GM23338 (cell line): ENCODE measurements at regions not wholly inside any gene's neighbourhood (a gene's known extent, or its start where the extent isn't known, plus 50 kb on each side); places are given as distances from the start of the nearest gene placed in this dataset.
"Not testable (repeated sequence)": the region's sequence is repeated elsewhere in the genome, so short reads cannot be mapped to it uniquely, and the experiment has no call there.

Source experiments
- ATAC-seq: fragments of 200-7000 bp; cut with Tn5 transposase; 3 replicates; pipeline ENCODE4 v1.9.1; 2020
- DNase-seq: peaks from one replicate; pipeline ENCODE4 v3.0.0-alpha.2; 2015; ENCODE audit warnings: low spot score
- H2AFZ ChIP-seq: fragments of 200-600 bp; sonication (generic); 2 replicates; pipeline ENCODE4 v1.8.0; 2016; ENCODE audit warnings: antibody characterized with exemption, mild to moderate bottlenecking, moderate library complexity
- H3F3A ChIP-seq: fragments of 200-600 bp; sonication (generic); replicated peaks from 2 replicates; pipeline ENCODE4 v1.8.0; 2017; ENCODE audit warnings: antibody characterized with exemption, mixed run types, low read depth
- H3K27ac ChIP-seq: fragments of 200-600 bp; sonication (generic); 2 replicates; pipeline ENCODE4 v1.6.1; 2016; ENCODE audit warnings: low read depth
- H3K27me3 ChIP-seq: fragments of 200-600 bp; sonication (generic); 2 replicates; pipeline ENCODE4 v1.8.0; 2016; ENCODE audit warnings: mild to moderate bottlenecking, mixed run types, moderate library complexity; ENCODE audit not compliant: insufficient read depth
- H3K36me3 ChIP-seq: fragments of 200-600 bp; sonication (generic); 2 replicates; pipeline ENCODE4 v1.8.0; 2016; ENCODE audit warnings: mild to moderate bottlenecking; ENCODE audit not compliant: insufficient read depth
- H3K4me1 ChIP-seq: fragments of 200-600 bp; sonication (generic); 2 replicates; pipeline ENCODE4 v1.8.0; 2016; ENCODE audit warnings: mild to moderate bottlenecking, moderate library complexity; ENCODE audit not compliant: insufficient read depth
- H3K4me2 ChIP-seq: fragments of 200-600 bp; sonication (generic); 2 replicates; pipeline ENCODE4 v1.7.1; 2017; ENCODE audit warnings: mixed run types
- H3K4me3 ChIP-seq: fragments of 200-600 bp; sonication (generic); 2 replicates; pipeline ENCODE4 v1.6.1; 2016; ENCODE audit warnings: mixed run types
- H3K79me2 ChIP-seq: fragments of 200-600 bp; sonication (generic); replicated peaks from 2 replicates; pipeline ENCODE4 v1.8.0; 2017; ENCODE audit warnings: mild to moderate bottlenecking; ENCODE audit not compliant: insufficient read depth
- H3K9me2 ChIP-seq: fragments of 200-600 bp; sonication (generic); 2 replicates; pipeline ENCODE4 v1.8.0; 2017; ENCODE audit not compliant: insufficient read depth
- H4K20me1 ChIP-seq: fragments of 200-600 bp; sonication (generic); replicated peaks from 2 replicates; pipeline ENCODE4 v1.8.0; 2017; ENCODE audit warnings: mild to moderate bottlenecking; ENCODE audit not compliant: insufficient read depth
- H3K27ac Mint-ChIP-seq: 2 replicates; pipeline ENCODE4 v1.8.0; 2020; ENCODE audit warnings: inconsistent platforms, mild to moderate bottlenecking, moderate library complexity, mixed read lengths
- H3K27me3 Mint-ChIP-seq: 3 replicates; pipeline ENCODE4 v1.8.0; 2022; ENCODE audit warnings: low read depth, mild to moderate bottlenecking, moderate library complexity, mixed read lengths, inconsistent platforms; ENCODE audit not compliant: insufficient read depth, poor library complexity
- H3K36me3 Mint-ChIP-seq: 3 replicates; pipeline ENCODE4 v1.8.0; 2021; ENCODE audit warnings: low read depth, mild to moderate bottlenecking, inconsistent platforms, moderate library complexity, mixed read lengths
- H3K4me1 Mint-ChIP-seq: 3 replicates; pipeline ENCODE4 v1.8.0; 2020; ENCODE audit warnings: mild to moderate bottlenecking, inconsistent platforms, mixed read lengths
- H3K4me3 Mint-ChIP-seq: 3 replicates; pipeline ENCODE4 v1.8.0; 2021; ENCODE audit warnings: moderate library complexity, mild to moderate bottlenecking, inconsistent platforms, mixed read lengths
- H3K9me3 Mint-ChIP-seq: 3 replicates; pipeline ENCODE4 v1.8.0; 2020; ENCODE audit warnings: moderate library complexity, mild to moderate bottlenecking, inconsistent platforms, mixed read lengths
- CREB1 ChIP-seq: fragments of 250-450 bp; sonication (Bioruptor Pico); IDR thresholded peaks from 2 replicates; pipeline ENCODE4 v1.5.0; 2020; ENCODE audit warnings: low read depth, mild to moderate bottlenecking, moderate library complexity
- EZH2phosphoT487 ChIP-seq: fragments of 200-600 bp; sonication (generic); IDR thresholded peaks from one replicate; pipeline ENCODE4 v1.8.1; 2018; ENCODE audit warnings: antibody characterized with exemption; ENCODE audit not compliant: unreplicated experiment
- TF ChIP-seq, protein P1 (sequence below): fragments of 250-450 bp; sonication (Bioruptor Pico); IDR thresholded peaks from 2 replicates; pipeline ENCODE4 v1.5.0; 2020; ENCODE audit warnings: mild to moderate bottlenecking, moderate library complexity
- TF ChIP-seq, protein P2 (sequence below): IDR thresholded peaks from one replicate; pipeline ENCODE4 v1.6.1; 2018; ENCODE audit warnings: antibody characterized with exemption; ENCODE audit not compliant: unreplicated experiment

DNA sequence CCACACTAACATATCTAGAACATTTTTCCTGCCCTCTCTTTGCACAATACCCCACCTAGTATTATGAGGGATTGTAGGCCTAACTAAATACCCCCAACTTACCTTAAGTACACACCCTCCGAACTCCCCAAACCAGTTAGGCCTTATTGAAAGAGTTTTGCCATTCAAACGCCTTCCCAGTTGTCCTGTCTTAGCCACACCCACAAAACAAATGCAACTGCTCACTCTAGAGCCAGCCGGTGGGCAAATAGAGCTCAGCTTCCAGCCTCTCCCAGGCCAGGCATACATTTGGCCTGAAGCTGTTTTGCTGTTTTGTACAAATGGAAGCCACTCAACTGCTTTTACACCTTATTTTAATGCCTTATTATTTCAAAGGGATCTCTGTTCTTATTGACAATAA is 224.2 kb upstream of the RUNX1 start (continued):
- TF ChIP-seq, protein P1, sequence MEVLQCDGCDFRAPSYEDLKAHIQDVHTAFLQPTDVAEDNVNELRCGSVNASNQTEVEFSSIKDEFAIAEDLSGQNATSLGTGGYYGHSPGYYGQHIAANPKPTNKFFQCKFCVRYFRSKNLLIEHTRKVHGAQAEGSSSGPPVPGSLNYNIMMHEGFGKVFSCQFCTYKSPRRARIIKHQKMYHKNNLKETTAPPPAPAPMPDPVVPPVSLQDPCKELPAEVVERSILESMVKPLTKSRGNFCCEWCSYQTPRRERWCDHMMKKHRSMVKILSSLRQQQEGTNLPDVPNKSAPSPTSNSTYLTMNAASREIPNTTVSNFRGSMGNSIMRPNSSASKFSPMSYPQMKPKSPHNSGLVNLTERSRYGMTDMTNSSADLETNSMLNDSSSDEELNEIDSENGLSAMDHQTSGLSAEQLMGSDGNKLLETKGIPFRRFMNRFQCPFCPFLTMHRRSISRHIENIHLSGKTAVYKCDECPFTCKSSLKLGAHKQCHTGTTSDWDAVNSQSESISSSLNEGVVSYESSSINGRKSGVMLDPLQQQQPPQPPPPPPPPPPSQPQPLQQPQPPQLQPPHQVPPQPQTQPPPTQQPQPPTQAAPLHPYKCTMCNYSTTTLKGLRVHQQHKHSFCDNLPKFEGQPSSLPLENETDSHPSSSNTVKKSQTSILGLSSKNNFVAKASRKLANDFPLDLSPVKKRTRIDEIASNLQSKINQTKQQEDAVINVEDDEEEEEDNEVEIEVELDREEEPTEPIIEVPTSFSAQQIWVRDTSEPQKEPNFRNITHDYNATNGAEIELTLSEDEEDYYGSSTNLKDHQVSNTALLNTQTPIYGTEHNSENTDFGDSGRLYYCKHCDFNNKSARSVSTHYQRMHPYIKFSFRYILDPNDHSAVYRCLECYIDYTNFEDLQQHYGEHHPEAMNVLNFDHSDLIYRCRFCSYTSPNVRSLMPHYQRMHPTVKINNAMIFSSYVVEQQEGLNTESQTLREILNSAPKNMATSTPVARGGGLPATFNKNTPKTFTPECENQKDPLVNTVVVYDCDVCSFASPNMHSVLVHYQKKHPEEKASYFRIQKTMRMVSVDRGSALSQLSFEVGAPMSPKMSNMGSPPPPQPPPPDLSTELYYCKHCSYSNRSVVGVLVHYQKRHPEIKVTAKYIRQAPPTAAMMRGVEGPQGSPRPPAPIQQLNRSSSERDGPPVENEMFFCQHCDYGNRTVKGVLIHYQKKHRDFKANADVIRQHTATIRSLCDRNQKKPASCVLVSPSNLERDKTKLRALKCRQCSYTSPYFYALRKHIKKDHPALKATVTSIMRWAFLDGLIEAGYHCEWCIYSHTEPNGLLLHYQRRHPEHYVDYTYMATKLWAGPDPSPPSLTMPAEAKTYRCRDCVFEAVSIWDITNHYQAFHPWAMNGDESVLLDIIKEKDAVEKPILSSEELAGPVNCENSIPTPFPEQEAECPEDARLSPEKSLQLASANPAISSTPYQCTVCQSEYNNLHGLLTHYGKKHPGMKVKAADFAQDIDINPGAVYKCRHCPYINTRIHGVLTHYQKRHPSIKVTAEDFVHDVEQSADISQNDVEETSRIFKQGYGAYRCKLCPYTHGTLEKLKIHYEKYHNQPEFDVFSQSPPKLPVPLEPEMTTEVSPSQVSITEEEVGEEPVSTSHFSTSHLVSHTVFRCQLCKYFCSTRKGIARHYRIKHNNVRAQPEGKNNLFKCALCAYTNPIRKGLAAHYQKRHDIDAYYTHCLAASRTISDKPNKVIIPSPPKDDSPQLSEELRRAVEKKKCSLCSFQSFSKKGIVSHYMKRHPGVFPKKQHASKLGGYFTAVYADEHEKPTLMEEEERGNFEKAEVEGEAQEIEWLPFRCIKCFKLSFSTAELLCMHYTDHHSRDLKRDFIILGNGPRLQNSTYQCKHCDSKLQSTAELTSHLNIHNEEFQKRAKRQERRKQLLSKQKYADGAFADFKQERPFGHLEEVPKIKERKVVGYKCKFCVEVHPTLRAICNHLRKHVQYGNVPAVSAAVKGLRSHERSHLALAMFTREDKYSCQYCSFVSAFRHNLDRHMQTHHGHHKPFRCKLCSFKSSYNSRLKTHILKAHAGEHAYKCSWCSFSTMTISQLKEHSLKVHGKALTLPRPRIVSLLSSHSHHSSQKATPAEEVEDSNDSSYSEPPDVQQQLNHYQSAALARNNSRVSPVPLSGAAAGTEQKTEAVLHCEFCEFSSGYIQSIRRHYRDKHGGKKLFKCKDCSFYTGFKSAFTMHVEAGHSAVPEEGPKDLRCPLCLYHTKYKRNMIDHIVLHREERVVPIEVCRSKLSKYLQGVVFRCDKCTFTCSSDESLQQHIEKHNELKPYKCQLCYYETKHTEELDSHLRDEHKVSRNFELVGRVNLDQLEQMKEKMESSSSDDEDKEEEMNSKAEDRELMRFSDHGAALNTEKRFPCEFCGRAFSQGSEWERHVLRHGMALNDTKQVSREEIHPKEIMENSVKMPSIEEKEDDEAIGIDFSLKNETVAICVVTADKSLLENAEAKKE, result no peak
- TF ChIP-seq, protein P2, sequence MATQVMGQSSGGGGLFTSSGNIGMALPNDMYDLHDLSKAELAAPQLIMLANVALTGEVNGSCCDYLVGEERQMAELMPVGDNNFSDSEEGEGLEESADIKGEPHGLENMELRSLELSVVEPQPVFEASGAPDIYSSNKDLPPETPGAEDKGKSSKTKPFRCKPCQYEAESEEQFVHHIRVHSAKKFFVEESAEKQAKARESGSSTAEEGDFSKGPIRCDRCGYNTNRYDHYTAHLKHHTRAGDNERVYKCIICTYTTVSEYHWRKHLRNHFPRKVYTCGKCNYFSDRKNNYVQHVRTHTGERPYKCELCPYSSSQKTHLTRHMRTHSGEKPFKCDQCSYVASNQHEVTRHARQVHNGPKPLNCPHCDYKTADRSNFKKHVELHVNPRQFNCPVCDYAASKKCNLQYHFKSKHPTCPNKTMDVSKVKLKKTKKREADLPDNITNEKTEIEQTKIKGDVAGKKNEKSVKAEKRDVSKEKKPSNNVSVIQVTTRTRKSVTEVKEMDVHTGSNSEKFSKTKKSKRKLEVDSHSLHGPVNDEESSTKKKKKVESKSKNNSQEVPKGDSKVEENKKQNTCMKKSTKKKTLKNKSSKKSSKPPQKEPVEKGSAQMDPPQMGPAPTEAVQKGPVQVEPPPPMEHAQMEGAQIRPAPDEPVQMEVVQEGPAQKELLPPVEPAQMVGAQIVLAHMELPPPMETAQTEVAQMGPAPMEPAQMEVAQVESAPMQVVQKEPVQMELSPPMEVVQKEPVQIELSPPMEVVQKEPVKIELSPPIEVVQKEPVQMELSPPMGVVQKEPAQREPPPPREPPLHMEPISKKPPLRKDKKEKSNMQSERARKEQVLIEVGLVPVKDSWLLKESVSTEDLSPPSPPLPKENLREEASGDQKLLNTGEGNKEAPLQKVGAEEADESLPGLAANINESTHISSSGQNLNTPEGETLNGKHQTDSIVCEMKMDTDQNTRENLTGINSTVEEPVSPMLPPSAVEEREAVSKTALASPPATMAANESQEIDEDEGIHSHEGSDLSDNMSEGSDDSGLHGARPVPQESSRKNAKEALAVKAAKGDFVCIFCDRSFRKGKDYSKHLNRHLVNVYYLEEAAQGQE, result no peak
- no peak for TF ChIP-seq CREB1 (CRISPR knock-in tag)
- no peak for TF ChIP-seq EZH2phosphoT487

DNA sequence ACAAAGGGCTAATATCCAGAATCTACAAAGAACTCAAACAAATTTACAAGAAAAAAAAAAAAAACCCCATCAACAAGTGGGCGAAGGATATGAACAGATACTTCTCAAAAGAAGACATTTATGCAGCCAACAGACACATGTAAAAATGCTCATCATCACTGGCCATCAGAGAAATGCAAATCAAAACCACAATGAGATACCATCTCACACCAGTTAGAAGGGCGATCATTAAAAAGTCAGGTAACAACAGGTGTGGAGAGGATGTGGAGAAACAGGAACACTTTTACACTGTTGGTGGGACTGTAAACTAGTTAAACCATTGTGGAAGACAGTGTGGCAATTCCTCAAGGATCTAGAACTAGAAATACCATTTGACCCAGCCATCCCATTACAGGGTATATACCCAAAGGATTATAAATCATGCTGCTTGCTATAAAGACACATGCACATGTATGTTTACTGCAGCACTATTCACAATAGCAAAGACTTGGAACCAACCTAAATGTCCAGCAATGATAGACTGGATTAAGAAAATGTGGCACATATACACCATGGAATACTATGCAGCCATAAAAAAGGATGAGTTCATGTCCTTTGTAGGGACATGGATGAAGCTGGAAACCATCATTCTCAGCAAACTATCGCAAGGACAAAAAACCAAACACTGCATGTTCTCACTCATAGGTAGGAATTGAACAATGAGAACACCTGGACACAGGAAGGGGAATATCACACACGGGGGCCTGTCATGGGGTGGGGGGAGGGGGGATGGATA is 222.4 kb upstream of the RUNX1 start:
- not testable (repeated sequence) for H3K4me3 ChIP-seq, DNase-seq, H3K27me3 Mint-ChIP-seq, H3K4me3 Mint-ChIP-seq, H3K27ac Mint-ChIP-seq, ATAC-seq, H3K36me3 ChIP-seq, H3K27ac ChIP-seq, H3K4me1 ChIP-seq, H3F3A ChIP-seq, H3K4me2 ChIP-seq, H3K36me3 Mint-ChIP-seq, H3K4me1 Mint-ChIP-seq, H3K27me3 ChIP-seq, H2AFZ ChIP-seq, H4K20me1 ChIP-seq, H3K79me2 ChIP-seq, H3K9me2 ChIP-seq
- H3K9me3 Mint-ChIP-seq, result peaks cover 15% of the 10 kb centered on the region
